Ishikawa (cell line): ENCODE measurements at regions not wholly inside any gene's neighbourhood (a gene's known extent, or its start where the extent isn't known, plus 50 kb on each side); places are given as distances from the start of the nearest gene placed in this dataset.

ENCODE experiments used
- MAX ChIP-seq: IDR thresholded peaks from 2 replicates; pipeline ENCODE4 v1.6.1; 2012
- RAD21 ChIP-seq: IDR thresholded peaks from 2 replicates; pipeline ENCODE4 v1.6.1; 2012; ENCODE audit warnings: low read depth
- TAF1 ChIP-seq: IDR thresholded peaks from 2 replicates; pipeline ENCODE4 v1.6.1; 2012; ENCODE audit warnings: low read depth, mild to moderate bottlenecking

- TF ChIP-seq RAD21 (no peak), MAX (no peak), TAF1 (no peak)
These were observed 639.4 kb downstream of the SEMA5A start for GRCh38 chr5:8906303-8906967.
